Activated T-helper 1 cell treated with anti-CD3 and anti-CD28 coated beads, Interleukin-2, amount 50 U/mL, for 16 hours (primary cell): ENCODE measurements at regions not wholly inside any gene's neighbourhood (a gene's known extent, or its start where the extent isn't known, plus 50 kb on each side); places are given as distances from the start of the nearest gene placed in this dataset.

Experiments used
- DNase-seq, 2 donors: peaks; one replicate each; pipeline ENCODE4 v3.0.0-alpha.2; 2020; ENCODE audit warnings: low read depth in 1 of 2, low spot score in 1 of 2

DNA sequence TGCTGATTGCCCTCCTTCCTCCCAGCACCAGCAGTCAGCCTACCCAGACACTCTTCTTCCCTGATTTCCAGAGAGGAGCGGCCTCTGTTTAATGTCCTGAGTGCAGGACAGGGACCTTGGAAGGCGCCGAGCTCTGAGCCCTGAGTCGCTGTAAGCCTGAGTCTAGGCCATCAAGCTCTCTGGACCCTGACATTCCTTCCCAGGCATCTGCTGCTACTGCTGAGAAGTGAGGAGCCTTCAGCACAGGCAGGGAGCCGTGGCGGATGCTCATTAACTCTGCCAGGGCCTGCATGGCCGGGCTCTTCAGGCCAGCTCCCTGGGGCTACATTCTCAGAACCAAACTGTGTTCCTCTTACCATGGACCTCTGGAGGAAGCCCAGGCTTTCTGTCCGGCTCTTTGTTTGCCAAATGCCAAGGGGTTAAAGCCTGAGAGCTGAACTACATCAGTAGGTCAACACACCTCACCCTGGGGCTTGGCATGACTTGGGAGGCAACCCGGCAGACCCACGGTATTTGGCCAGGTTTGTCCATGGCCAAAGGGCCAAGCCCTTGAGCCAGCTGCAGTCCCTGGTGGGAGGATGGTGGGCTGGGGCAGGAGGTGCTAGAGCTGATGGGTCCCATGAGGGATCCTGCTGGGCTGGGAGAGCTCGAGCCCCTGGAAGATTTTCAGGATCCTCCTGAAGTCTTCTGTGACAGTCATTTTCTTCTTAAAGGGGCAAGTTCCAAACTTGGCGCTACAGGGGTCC is 721.4 kb downstream of the BRD1 start:
- no peak for DNase-seq

DNA sequence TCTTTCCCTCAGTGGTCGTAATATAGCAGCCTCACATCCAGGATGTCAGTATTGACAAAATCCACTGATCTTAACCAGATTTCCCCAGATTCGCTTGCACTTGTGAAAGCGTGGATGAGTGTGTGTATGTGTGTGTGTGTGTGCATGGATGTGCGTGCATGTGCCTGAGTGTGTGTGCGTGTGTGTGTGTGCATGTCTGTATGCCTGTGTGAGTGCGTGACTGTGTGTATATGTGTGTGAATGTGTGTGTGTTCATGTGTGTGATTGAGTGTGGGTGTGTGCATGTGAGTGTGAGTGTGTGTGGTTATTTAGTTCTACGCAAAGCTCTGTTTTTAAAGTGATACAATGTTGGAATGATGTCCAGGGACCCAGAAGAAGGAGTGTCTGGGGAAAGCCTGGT is 723.2 kb downstream of the BRD1 start:
- DNase-seq = no peak

DNA sequence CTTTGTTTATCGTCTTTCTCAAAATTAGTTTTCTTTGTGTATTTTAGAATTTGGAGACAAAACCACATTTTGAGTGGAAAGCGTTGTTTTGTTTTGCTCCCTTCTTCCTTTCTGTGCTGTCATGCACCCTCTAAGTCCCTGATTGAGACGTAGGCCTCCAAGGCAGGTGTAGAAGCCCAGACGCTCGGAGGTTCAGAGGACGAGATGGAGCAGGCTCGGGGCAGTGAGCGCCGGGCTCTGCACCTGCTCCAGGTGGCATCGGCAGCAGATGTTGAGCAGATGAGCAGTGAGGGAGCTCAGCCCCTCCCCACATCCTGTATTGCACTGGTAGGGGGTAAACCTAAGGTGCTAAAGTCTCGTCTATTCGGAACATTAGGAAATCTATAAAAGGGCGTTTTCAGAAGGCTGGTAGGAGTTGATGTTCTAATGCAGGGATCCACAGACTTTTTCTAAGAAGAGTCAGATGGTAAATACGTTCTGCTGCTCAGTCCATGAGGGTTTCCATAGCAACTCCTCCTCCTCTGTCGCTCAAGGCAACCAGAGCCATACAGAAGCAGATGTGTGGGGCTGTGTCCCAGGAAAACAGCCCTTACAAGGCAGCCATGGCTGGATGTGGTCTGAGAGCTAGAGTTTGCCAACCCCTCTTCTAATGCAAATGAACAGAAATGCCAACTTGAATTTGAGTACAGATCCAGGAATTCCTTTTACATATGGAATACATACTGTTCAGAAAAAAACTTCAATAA is 724.2 kb downstream of the BRD1 start:
- DNase-seq = no peak

DNA sequence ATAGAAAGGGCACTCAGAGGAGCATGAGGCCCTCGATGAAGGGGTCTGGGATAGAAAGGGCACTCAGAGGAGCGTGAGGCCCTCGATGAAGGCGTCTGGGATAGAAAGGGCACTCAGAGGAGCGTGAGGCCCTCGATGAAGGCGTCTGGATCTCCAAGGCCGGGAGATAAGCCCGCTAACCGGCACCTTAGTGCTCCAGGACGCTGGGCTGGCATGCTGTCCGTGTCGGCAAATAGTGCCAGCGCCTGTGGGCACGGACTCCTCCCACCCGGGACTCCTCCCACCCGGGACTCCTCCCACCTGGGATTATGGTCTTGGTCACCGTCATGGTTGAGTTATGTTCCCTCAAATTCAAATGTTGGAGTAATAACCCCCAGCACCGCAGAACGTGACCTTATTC is 725.3 kb downstream of the BRD1 start:
- no peak for DNase-seq

DNA sequence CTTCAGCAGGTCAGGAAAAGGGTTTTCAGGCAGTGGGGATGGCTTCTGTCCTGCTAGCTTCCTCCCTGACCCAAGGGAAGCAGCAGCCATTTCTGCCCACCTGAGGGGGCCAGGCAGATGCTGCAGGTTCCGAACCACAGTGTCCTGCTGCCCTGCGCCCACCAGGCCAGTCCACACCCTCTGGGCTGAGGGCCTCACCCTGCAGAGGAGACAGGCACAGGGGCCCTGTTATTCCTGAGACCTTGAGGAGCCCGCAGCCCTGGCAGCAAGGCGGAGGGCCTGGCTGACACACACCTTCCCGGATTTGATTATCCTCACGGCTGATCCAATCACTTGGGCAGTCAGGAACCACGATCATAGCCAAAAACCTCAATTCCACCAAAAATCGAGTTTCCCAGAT is 725.8 kb downstream of the BRD1 start:
- no peak for DNase-seq

DNA sequence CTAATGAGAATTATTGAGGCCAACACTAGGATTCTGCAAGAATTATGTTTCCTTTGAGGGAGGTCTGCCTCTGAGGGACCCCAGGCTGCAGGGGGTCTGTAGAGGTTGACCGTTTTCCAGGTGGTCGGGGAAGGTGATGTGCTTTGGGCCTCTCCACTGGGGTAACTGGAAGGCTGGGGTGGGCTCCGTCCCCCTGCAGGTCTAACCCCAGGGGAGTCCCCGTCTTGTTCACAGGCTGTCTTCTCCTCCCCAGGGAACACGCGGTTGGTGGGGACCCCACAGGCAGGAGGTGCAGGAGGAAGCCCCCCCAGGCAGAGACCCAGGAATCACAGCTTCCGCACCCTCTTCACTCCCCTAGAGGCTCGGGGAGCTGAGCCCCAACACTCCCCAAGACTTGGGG is 726.4 kb downstream of the BRD1 start:
- no peak for DNase-seq

DNA sequence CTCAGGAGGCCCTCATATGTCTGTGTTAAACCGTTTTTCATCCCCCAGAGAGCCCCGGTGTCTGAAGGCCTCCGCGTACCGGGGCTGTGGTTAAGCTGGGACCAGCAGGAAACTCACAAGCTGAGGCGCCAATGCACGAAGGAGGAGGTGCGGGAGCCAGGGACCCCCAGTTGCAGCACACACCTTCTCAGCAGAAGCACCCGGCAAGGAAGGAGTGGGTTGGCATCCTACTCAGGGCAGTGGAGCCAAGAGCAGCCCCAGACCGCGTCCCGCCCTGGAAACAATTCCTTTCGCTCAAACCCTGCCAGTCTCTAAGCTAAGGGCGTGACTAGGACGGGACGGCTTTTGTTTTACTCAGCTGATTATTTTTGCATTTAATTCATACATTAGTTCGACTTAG is 726.9 kb downstream of the BRD1 start:
- no peak for DNase-seq

DNA sequence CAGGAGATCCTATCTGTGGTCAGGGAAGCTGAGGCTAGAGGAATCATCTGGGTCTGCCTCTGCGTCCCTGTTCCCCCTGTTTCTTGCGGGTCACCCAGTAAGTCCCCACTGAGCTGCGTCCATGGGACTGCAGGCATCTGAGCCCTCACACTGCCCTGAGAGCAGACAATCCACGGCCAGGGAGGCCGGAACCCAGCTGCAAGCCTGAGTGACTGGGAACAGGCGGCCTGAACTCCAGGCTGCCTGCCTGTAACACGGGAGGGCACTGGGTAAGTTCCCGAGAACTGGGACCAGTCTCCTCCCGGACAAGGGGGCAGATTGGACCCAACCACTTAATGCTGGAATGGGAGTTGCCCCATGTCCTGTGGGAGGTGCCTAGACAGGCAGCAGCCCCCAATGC is 727.4 kb downstream of the BRD1 start:
- no peak for DNase-seq

DNA sequence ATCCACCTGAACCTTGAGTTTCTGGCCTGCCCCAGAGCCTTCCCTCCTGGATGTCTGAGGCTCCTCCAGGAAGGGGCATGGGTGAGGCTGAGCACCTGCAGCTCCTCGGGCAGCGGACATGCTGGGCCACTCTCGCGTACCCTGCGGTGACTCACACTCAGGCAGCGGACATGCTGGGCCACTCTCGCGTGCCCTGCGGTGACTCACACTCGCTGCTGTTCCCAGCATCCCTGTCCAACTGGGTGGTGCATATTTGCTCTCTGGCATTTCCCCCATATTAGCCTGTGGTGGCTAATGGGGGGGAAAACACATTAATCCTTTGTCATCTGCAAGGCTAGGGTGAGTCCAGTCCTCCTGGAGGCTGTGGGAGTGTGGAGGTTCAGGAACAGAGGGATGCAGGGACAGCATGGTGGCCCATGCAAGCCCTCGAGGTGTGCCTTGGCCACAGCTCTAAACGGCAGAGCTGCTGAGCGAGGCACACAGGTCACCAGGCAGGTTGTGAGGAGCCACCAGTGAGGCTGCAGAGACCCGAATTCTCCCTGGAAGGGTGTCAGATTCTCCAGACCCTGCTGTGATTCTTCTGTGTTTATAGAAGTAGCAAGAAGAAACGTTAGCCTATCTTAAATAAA is 728.1 kb downstream of the BRD1 start:
- no peak for DNase-seq

DNA sequence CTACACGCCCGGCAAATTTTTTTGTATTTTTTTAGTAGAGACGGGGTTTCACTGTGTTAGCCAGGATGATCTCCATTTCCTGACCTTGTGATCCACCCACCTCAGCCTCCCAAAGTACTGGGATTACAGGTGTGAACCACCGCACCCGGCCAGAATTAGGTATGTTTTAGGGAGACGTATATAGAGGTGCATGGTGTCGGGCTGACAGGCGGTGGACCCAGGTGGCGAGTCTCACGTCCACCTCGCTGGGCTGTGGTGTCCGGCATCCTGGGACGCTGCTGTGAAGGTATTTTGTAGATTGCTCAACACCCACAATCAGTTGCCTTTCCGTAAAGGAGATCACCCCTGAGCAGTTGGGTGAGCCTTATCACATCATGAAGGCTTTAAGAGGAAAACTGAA is 728.6 kb downstream of the BRD1 start:
- DNase-seq = no peak

DNA sequence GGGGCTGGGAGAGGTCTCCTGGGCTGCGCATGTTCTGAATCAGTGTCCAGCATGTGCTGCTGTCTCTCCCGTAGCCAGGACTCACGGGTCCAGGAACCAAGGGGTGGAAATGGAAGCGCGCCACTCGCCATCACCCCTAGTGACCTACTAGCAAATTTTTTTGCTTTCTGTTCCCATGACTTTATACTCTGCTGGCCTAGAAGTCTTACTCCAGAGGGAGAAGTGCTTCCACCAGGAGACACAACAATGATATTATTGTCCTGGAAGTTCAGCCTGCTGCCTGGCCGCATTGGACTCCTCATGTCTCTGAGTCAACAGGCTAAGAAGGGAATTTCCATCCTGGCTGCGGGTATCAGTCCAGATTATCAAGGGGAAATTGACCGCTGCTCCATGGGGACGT is 729.7 kb downstream of the BRD1 start:
- DNase-seq = no peak

DNA sequence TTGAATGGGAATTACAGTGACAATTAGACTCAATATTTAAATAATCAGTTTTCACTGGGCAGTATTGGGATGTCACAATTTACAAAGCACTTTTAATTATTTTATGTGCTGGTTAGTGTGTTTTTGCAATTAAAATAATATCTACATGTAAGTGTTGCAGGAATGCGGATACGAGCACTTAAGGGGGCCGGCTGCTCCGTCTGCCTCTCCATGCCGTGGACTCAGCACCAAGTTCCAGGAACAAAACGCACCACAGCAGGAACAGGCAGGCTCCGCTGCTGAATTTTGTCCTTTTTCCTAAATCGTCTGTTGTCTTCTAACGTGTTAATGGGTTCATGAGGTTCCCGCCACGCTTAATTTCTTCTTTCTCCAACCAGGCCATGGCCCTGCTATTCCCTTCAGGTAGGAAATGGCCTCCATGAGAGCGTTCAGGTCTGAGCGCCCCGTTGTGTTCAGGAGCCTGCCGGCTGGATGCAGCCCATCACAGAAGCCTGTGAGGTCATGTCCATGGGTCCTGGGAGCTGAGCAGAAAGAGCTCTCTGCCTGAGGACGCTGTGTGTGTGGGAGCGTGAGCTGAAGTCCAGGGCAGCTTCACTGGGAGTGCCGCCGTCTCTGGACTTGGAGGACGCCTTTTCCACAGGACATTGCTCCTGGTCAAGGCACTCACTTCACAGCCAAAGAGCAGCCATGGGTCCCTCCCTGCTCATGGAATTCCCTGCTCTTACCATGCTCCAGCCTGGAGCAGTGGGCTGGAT is 730.3 kb downstream of the BRD1 start:
- DNase-seq = no peak

DNA sequence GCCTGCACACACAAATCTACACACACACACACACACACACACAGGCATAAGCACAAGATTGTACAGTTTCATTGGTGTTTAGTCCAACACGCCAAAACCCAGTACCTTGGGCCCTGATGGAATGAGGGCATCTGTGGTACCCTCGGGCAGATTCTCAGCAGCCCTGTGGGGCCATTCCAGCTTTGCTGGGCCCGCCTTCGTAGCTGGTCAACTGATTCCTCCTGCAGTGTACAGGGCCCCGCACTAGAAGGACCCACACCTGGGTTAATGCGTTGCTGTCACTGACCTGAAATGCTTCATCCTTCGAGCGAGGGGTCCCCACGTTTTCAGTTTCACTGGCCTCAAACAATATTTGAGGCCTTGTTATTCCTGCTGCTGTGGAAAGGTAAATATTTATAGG is 731.2 kb downstream of the BRD1 start:
- no peak for DNase-seq

DNA sequence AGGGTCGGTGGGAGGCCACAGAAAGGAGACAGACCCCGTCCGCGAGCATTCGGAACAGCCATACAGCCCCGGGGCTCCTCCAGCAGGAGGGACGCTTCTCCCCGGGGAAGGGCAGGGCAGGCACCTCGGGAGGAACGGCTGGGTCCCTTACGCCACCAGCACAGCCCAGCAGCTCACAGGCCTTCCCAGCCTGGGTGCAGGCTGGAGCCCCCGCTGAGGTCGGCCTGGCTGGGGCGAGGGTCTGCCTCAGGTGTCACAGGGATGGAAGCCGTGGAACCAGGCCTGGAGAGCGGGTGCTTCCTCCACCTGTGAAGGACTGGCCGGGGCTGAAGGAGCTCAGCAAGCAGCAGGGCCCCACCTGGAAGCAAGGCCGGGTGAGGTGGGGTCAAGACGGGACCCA is 732.3 kb downstream of the BRD1 start:
- no peak for DNase-seq

DNA sequence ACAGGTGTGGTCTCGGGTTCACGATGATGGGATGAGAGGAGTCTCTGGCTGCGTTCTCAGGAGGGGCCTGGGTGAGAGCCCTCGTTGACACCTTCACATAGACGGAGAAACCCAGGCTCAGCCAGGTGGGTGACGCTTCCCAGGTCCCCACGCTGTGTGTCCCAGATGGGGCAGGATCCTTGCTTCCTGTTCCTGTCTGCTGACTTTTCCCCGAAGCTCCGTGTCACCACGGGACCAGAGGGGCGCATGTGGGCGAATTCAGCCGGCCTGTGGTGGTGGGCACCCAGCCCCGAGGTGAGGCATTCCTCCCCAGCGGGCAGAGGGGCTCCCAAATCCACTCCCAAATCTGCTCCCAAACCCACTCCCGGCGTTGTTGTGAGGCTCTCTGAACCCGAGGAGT is 732.8 kb downstream of the BRD1 start:
- no peak for DNase-seq

DNA sequence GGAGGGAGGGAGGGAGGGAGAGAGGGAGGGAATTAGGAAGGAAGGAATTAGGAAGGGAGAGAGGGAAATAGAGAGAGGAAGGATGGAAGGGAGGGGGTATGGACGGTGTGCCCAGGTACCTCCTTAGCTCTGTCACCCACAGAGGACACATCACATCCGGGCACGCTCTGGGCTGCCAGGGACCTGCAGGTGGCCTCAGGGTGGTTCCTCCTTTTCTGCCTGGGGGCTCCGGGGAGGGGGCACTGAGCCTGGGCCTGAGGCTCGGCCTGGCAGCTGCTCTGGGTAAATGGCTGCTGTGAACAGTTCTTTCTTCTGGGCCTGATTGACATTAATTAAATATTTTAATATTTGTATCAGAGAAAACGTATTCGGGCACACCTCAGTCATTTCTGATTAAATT is 733.5 kb downstream of the BRD1 start:
- no peak for DNase-seq

DNA sequence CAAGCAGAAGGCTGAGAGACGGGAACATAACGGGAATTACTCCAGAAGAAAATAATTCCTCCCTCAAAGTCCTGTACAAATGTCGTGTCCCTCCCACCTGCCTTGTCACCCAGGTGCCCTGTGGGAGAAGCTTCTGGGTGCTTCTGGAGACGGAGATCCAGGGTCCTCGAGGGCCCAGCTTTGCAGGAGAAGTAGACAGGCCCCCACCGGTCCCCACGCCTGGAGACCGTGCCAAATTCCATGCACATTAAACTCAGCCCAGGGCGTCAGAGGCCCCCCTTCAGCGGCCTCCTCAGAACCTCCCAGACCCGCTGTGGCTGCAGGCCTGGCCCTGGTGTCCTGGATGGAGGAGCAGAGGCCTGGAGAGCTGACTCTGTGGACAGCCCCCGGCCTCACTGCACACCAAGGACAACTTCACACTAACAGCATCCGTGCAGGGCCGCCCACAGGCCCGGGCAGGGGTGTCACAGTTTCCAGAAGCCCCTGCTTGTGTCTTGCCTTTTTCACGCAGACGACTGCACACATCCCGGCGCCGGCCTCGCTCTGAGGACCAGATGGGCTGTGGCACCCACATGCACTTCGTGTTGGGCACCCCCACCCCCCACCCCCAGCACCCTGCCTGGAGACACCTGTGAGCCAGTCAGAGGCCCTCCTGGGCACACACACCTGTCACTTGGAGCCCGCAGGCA is 734.3 kb downstream of the BRD1 start:
- DNase-seq = no peak

DNA sequence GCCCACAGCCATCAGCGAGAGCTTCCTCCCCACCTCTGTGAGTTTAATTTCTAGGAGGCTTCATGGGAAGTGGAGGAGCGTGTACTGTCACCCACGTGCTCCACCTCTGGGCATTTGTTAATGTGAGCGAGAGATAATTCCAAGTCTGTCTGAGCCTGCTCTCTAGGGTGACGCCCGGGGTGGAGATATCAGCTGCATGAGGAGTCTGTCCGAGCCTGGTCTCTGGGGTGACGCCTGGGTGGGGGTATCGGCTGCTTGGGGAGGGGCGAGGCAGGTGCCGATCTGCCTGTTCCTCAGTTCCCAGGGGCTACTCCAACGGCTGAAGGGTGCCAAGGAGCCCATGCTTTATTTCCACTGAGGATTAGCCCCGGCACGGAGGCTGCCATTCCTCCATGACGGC is 735.0 kb downstream of the BRD1 start:
- no peak for DNase-seq

DNA sequence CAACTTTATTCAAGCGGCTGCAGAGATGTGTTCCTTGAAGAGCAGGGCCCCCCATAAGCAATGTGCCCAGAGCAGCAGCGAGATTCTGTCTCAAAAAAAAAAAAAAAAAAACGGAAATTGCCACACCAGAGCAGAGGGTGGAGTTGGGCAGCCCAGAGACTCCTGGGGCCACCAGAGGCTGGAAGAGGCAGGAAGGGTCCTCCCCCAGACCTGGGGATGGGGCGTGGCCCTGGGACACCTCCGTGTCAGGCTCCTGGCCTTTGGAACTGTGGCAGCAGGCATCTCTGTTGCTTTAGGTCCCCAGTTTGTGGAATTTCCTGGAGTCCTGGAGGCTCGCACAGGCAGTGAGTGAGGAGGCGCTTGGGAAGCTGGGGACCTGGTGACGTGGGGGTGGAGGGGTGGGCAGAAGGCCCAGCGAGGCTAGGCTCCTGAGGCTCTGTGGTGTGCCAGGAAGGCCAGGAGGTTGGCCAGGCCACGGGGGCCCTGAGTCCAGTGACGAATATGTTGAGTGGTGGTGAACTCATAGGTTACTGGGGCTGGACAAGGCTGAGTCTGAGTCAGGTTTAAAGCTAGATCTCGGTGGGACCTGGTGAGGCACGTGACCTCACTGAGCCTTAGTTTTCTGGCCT is 735.6 kb downstream of the BRD1 start:
- DNase-seq = no peak

DNA sequence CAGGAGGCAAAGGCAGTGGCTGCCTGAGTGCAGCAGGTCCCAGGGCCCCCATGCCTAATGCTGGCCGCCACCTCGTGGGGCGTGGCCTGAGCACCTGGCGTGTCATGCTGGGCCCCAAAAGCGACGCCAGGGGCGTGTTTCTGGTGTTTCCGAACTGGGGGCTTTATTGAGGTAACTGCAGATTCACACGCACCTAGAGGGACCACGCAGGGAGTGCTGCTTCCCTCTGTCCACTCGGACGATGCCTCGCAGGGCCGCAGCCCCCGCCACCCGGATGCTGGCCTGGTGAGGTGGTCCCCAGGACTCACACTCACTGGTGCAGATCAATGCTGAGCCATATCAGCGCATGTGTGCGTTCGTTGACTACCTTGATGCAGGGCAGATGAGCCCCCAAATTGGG is 736.2 kb downstream of the BRD1 start:
- DNase-seq = no peak

DNA sequence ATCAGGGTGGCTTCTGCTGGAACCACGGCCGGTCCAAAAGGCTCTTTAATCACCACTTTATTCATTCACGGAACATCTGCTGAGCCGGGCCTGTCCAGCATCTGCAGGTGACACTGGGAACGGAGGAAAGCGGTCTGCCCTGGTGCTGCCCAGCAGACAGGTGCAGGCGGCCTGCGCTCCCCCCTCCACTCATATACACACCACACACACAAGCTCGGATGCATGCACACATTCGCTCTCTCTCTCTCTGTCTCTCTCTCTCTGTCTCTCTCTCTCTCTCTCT is 736.9 kb downstream of the BRD1 start:
- DNase-seq = no peak
